ENCODE measurements at regions not wholly inside any gene's neighbourhood (a gene's known extent, or its start where the extent isn't known, plus 50 kb on each side); places are given as distances from the start of the nearest gene placed in this dataset.

- no peak for TF ChIP-seq CTCF (IDR thresholded peaks at IDR 0.05)
- no peak for TF ChIP-seq POLR2A (IDR thresholded peaks at IDR 0.05)
- TF ChIP-seq POLR2AphosphoS5 (IDR thresholded peaks at IDR 0.05), result no peak
- no peak for TF ChIP-seq EP300 (IDR thresholded peaks at IDR 0.05; ENCODE audit: low read depth)
These were observed 498.7 kb downstream of the ISL1 start for GRCh38 chr5:51881901-51882300.
